Ectodermal cell (in vitro differentiated cells): ENCODE measurements at regions not wholly inside any gene's neighbourhood (a gene's known extent, or its start where the extent isn't known, plus 50 kb on each side); places are given as distances from the start of the nearest gene placed in this dataset.

Experiments
- H3K27ac ChIP-seq: 2 replicates; pipeline ENCODE4 v1.7.0; 2013; ENCODE audit warnings: mild to moderate bottlenecking, low read depth, low read length; ENCODE audit not compliant: insufficient read depth, poor library complexity, severe bottlenecking
- H3K27me3 ChIP-seq: 2 replicates; pipeline ENCODE4 v1.7.0; 2013; ENCODE audit warnings: mild to moderate bottlenecking, low read length; ENCODE audit not compliant: insufficient read depth, control insufficient read depth, poor library complexity, severe bottlenecking
- H3K36me3 ChIP-seq: one replicate; pipeline ENCODE4 v1.7.0; 2013; ENCODE audit warnings: low read length; ENCODE audit not compliant: control insufficient read depth, insufficient read depth
- H3K4me1 ChIP-seq: one replicate; pipeline ENCODE4 v1.7.0; 2013; ENCODE audit warnings: low read length; ENCODE audit not compliant: control insufficient read depth, insufficient read depth
- H3K4me3 ChIP-seq: 2 replicates; pipeline ENCODE4 v1.7.0; 2013; ENCODE audit warnings: low read depth, low read length, control low read depth; ENCODE audit not compliant: insufficient read depth
- H3K9me3 ChIP-seq: 2 replicates; pipeline ENCODE4 v1.7.0; 2013; ENCODE audit warnings: mild to moderate bottlenecking, low read length, moderate library complexity; ENCODE audit not compliant: control insufficient read depth
- WGBS, 2 experiments: methylation state at CpG; one replicate each; pipeline ENCODE4 v1.1.7; 2013; ENCODE audit warnings: missing lambda C conversion rate in 2 of 2; 5-methylcytosine and 5-hydroxymethylcytosine counted together

DNA sequence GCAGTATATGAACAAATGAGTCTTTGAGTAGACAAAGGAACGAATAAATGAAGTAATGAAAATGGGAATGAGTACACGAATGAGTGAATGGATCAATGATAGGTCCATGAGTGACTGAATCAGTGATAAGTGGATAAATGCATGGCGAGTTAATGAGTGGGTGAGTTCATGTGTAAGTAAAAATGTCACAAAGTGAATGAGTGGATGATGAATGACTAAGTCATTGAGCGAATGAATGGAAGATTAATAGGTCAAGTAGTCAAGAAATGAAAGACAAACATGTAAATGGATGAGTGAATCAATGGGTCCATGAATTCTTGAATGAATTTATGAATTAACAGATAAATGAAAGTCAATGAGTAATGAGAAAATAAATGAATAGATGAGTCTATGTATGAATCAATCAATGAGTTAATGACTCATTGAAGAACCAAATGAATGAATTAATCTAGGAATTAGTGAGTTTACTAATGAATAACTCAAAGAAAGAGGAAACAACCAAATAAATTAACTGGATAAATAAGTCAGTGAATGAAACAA is 97.3 kb upstream of the RTL1 start:
- 90 to 91% methylated on average over 4 of the region's 4 CpGs for WGBS, 2 experiments
- no peaks in the 10 kb centered on the region for H3K4me1 ChIP-seq
- H3K36me3 ChIP-seq = no peaks in the 10 kb centered on the region
- H3K9me3 ChIP-seq = no peaks in the 10 kb centered on the region
- H3K27ac ChIP-seq = no peak overlapping the region
- H3K27me3 ChIP-seq = no peaks in the 10 kb centered on the region
- no peak overlapping the region for H3K4me3 ChIP-seq

DNA sequence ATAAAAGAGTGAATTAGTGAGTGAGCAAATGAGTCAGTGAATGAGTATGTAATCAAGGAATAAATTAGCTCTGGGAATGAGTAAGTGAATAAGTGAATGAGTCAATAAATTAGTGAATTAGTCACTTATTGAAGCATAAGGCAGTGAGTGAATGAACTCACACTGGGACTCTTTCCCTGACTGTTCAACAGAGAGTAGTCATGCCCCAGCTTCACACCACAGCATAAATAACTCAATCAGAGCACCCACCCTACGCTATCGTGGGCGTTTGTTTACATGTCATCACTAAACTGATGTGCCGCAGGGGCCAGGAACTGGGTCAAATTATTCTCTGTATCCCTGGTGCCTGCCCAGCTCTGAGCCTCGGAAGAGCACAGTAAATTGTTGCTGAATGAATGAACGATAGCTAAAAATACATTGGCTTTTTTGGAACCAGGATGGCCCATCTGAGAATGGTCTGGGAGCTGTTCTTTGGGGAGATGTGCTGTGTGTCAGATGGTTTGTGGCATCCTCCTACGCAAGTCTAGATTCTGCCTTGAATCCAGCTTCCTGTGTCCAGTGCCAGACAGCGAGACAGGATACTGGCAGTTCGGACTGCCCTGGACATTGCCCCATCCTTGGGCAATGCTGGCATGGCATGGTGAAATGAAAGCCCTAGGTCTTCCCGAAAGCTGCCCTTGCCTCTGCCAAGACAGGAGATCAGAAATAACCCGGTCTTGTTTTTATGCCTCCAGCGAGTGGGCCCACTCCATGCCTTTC is 98.0 kb upstream of the RTL1 start:
- H3K9me3 ChIP-seq = no peaks in the 10 kb centered on the region
- no peaks in the 10 kb centered on the region for H3K27me3 ChIP-seq
- H3K4me1 ChIP-seq = no peaks in the 10 kb centered on the region
- H3K4me3 ChIP-seq = no peak overlapping the region
- H3K36me3 ChIP-seq = no peaks in the 10 kb centered on the region
- no peak overlapping the region for H3K27ac ChIP-seq
- 87 to 90% methylated on average over 12 of the region's 12 CpGs for WGBS, 2 experiments

DNA sequence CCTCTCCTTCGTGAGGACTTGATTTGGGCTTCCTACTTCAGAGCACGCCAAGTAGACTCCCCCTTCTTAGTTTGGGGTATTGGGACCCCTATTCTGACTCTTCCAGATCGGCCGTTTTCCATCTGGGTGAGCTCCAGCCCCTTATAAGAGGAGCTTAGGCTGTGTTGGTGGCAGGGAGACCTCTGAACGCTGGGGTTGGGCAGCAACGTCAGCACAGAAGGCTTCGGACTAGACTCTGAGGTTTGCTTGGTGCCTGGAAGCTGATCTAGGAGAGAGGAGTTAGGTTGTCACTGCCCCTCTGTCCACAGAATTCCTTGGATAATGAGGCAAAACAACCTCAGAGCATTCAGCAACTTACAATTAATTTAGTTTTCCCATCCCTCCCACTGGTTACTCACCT is 99.2 kb upstream of the RTL1 start:
- Histone ChIP-seq H3K4me1 (no peaks in the 10 kb centered on the region), H3K9me3 (no peaks in the 10 kb centered on the region), H3K27me3 (no peaks in the 10 kb centered on the region), H3K4me3 (no peak overlapping the region), H3K27ac (no peak overlapping the region), H3K36me3 (no peaks in the 10 kb centered on the region)
- 76 to 78% methylated on average over 7 of the region's 7 CpGs for WGBS, 2 experiments

DNA sequence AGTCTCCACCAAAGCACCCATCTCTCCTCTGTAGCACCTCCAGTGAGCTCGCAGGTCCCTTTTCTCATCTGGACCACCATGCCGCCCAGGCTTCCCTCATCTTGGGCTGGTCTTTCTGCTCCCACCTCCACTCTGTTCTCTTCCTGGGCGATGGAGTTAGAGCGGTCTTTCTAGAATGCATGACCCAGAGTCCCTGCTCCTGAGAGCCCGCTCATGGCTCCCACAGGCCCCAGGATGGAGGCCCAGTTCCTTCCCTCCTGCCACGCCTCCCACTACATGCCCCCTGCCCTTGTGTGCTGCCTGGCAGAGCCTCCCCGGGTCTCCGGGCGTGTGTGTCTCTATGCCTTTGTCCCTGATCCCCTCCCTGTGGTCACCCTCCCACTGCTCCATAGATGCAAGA is 100.7 kb upstream of the RTL1 start:
- 87 to 92% methylated on average over 9 of the region's 9 CpGs for WGBS, 2 experiments
- no peak overlapping the region for H3K27ac ChIP-seq
- H3K4me1 ChIP-seq = no peaks in the 10 kb centered on the region
- H3K9me3 ChIP-seq = no peaks in the 10 kb centered on the region
- H3K36me3 ChIP-seq = no peaks in the 10 kb centered on the region
- H3K4me3 ChIP-seq = no peak overlapping the region
- no peaks in the 10 kb centered on the region for H3K27me3 ChIP-seq

DNA sequence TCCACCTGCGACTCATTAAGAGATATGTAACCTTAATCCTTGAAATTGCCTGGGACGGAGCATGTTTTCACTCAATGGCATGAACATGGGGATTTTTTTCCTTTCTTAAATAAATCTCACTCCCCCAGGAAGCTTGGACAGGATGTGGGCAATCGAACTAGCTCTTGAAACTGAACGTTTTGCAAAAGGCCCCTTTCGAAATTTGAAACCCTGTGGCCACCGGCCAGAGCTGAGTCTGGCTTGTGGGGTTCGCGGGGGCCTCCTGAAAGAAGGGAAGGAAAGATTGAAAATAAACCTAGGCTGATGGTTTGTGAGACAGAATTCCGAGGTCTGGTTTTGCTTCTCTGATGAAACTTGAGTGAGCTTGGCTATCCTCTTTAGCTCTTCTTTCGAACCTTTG is 101.4 kb upstream of the RTL1 start:
- no peak overlapping the region for H3K27ac ChIP-seq
- 84 to 86% methylated on average over 10 of the region's 10 CpGs for WGBS, 2 experiments

DNA sequence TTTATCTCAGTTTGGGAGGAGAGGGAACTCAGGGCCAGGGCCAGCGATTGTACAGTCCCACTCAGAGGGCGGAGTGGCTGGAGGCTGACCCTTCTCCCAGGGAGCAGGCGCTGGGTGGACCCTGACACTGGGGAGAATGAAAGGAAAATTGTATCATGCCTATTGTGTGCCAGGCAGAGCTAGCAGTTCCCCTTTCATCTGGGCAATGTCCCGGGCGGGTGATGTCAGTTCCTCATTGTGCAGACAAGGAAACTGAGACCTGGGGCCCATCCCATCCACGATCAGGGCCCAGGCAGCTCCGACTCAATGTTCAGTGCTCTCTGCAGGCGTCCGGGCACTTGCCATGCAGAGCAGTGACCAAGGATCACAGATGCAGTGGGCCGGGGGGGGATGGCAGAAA is 101.9 kb upstream of the RTL1 start:
- WGBS, 2 experiments = 94 to 95% methylated on average over 10 of the region's 10 CpGs
- no peaks in the 10 kb centered on the region for H3K9me3 ChIP-seq
- no peak overlapping the region for H3K27ac ChIP-seq

More for the DNA sequence above, 101.4 kb upstream of the RTL1 start:
- no peaks in the 10 kb centered on the region for H3K36me3 ChIP-seq
- H3K4me3 ChIP-seq = no peak overlapping the region
- H3K9me3 ChIP-seq = no peaks in the 10 kb centered on the region
- no peaks in the 10 kb centered on the region for H3K27me3 ChIP-seq
- no peaks in the 10 kb centered on the region for H3K4me1 ChIP-seq

DNA sequence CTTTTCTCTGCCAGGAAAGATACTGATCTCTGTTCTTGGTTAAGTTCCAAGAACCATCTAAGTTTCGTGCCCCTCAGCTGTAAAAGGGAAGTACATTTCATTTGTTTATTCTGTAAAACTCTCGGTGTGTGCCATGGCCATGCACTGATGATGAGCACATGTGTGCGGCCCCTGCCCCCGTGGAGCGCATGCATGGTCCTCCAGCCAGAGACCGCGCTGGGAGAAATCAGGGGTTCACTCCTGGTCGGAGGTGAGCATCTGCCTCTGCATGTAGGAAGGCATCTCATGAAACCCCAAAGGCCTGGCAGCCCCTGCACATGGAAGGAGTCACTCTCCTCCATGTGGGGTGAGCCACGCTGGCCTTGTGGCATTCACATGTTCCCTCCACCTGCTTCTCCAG is 102.5 kb upstream of the RTL1 start:
- no peak overlapping the region for H3K27ac ChIP-seq
- H3K4me3 ChIP-seq = no peak overlapping the region
- no peaks in the 10 kb centered on the region for H3K4me1 ChIP-seq
- H3K27me3 ChIP-seq = no peaks in the 10 kb centered on the region
- 97% methylated on average over 9 of the region's 9 CpGs for WGBS, 2 experiments
- no peaks in the 10 kb centered on the region for H3K9me3 ChIP-seq
- no peaks in the 10 kb centered on the region for H3K36me3 ChIP-seq

More for the DNA sequence above, 101.9 kb upstream of the RTL1 start:
- Histone ChIP-seq H3K27me3 (no peaks in the 10 kb centered on the region), H3K36me3 (no peaks in the 10 kb centered on the region), H3K4me3 (no peak overlapping the region), H3K4me1 (no peaks in the 10 kb centered on the region)

DNA sequence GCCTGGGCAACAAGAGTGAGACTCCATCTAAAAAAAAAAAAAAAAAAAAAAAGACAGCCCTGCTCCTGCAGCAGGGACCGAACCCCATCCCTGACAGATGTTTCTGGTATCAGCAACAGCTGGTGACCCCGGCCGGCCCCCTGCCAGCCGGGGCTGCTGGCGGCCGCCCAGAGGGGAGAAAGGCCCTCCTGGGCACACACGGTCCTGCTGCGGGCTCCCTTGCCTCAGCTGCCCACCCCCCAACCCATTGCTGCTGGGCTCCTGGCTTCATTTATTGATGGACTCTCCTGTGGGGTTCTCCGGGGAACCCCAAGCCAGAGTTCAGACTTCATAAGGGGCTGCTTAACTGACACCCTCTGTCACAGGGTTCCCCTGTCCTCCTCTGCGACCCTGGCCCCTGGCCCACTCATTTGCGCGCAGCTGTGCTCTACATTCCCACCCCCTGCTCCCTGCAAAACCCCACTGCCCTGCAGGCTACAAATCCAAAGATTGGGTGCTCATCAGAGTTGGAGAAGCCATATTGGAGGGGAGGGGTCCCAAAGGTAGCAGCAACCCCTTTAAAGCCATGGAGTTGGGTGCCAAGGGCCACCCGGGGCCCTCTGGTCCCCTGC is 103.6 kb upstream of the RTL1 start:
- H3K9me3 ChIP-seq = no peaks in the 10 kb centered on the region
- no peaks in the 10 kb centered on the region for H3K27me3 ChIP-seq
- whole genome bisulfite sequencing, 2 experiments = 93 to 97% methylated on average over 13 of the region's 13 CpGs
- no peaks in the 10 kb centered on the region for H3K4me1 ChIP-seq
- no peak overlapping the region for H3K27ac ChIP-seq
- H3K36me3 ChIP-seq = no peaks in the 10 kb centered on the region
- no peak overlapping the region for H3K4me3 ChIP-seq

DNA sequence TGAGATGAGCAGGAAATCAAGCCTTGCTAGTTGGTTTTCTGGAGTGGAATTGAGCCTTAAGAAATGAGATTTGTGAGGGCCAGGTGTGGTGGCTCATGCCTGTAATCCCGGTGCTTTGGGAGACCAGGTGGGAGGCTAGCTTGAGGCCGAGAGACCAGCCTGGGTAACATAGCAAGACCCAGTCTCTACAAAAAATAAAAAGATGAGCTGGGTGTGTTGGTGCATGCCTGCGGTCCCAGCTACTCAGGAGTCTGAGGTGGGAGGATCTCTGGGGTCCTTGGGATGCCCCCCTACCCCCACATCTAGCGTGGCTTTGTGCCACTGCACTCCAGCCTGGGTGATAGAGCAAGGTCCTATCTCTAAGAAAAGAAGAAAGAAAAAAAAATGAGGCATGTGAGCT is 104.2 kb upstream of the RTL1 start:
- Histone ChIP-seq H3K9me3 (no peaks in the 10 kb centered on the region), H3K4me3 (no peak overlapping the region), H3K27me3 (no peaks in the 10 kb centered on the region), H3K4me1 (no peaks in the 10 kb centered on the region), H3K36me3 (no peaks in the 10 kb centered on the region), H3K27ac (no peak overlapping the region)
- WGBS, 2 experiments = 71 to 83% methylated on average over 4 of the region's 4 CpGs

DNA sequence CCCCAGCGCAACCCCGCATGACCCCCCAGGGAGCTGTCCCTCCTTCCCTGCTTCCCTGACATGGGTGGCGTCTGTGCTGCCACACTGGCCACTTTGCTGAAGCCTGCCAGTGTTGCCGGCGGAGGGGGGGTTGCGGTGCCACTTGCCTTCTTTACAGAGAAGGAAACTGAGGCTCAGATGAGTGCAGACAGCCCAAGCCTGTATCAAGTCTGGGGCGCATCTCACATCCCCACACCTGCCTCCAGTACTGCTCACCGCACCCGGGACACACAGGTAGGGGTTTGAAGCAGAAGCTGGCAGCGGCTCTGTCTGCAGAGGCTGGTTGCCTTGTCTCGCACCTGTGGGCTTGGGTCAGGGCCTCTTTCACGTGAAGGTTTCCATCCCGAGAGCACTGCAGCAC is 104.7 kb upstream of the RTL1 start:
- no peaks in the 10 kb centered on the region for H3K9me3 ChIP-seq
- H3K27me3 ChIP-seq = no peaks in the 10 kb centered on the region
- 93 to 94% methylated on average over 13 of the region's 13 CpGs for WGBS, 2 experiments
- no peaks in the 10 kb centered on the region for H3K4me1 ChIP-seq
- H3K27ac ChIP-seq = no peak overlapping the region
- no peak overlapping the region for H3K4me3 ChIP-seq
- H3K36me3 ChIP-seq = no peaks in the 10 kb centered on the region
